ENCODE measurements at regions not wholly inside any gene's neighbourhood (a gene's known extent, or its start where the extent isn't known, plus 50 kb on each side); places are given as distances from the start of the nearest gene placed in this dataset.
"Not testable (repeated sequence)": the region's sequence is repeated elsewhere in the genome, so short reads cannot be mapped to it uniquely, and the experiment has no call there.

- DNase-seq = no peak
These were observed 182.7 kb upstream of the C14orf180 start for GRCh38 chr14:104396682-104397470.

- no peak for DNase-seq
These were observed 181.6 kb upstream of the C14orf180 start for GRCh38 chr14:104397956-104398355.

GRCh38 chr14:104398656-104399055 is 180.9 kb upstream of the C14orf180 start:
- DNase-seq = no peak

- no peak for DNase-seq
These were observed 180.0 kb upstream of the C14orf180 start for GRCh38 chr14:104399432-104400155.

GRCh38 chr14:104400355-104400754 is 179.2 kb upstream of the C14orf180 start:
- DNase-seq = no peak

- DNase-seq = no peak
These were observed 177.8 kb upstream of the C14orf180 start for GRCh38 chr14:104401785-104402184.

GRCh38 chr14:104402303-104402702 is 177.3 kb upstream of the C14orf180 start:
- not testable (repeated sequence) for DNase-seq

GRCh38 chr14:104403421-104404220 is 175.9 kb upstream of the C14orf180 start:
- no peak for DNase-seq

GRCh38 chr14:104404922-104405321 is 174.6 kb upstream of the C14orf180 start:
- DNase-seq = no peak

GRCh38 chr14:104405360-104406226 is 174.0 kb upstream of the C14orf180 start:
- no peak for DNase-seq

GRCh38 chr14:104406831-104407230 is 172.7 kb upstream of the C14orf180 start:
- DNase-seq = no peak

GRCh38 chr14:104416383-104416782 is 163.2 kb upstream of the C14orf180 start:
- DNase-seq = no peak

- no peak for DNase-seq
These were observed 159.6 kb upstream of the C14orf180 start for GRCh38 chr14:104419865-104420505.

GRCh38 chr14:104420523-104420922 is 159.0 kb upstream of the C14orf180 start:
- not testable (repeated sequence) for DNase-seq

- DNase-seq = no peak
These were observed 158.6 kb upstream of the C14orf180 start for GRCh38 chr14:104420990-104421389.

- no peak for DNase-seq
These were observed 158.2 kb upstream of the C14orf180 start for GRCh38 chr14:104421401-104421821.

- peak; percentile 22 for DNase-seq
These were observed 157.4 kb upstream of the C14orf180 start for GRCh38 chr14:104421892-104422828.

GRCh38 chr14:104422837-104423681 is 156.5 kb upstream of the C14orf180 start:
- no peak for DNase-seq

Measured in muscle of arm (tissue), 1 donor.